OCI-LY3 (cell line): ENCODE measurements at regions not wholly inside any gene's neighbourhood (a gene's known extent, or its start where the extent isn't known, plus 50 kb on each side); places are given as distances from the start of the nearest gene placed in this dataset.

Experiments used
- CTCF ChIP-seq: fragments of 200-600, 300-600 bp; sonication (generic); IDR thresholded peaks from 2 replicates; pipeline ENCODE4 v1.5.1; 2014; ENCODE audit warnings: antibody characterized with exemption, low read length, low read depth
- EZH2phosphoT487 ChIP-seq: fragments of 200-600 bp; shearing (Covaris generic); IDR thresholded peaks from 2 replicates; pipeline ENCODE4 v1.6.1; 2018; ENCODE audit warnings: antibody characterized with exemption, mixed run types, low read depth

- TF ChIP-seq CTCF, result no peak
- no peak for TF ChIP-seq EZH2phosphoT487
These were observed 194.5 kb upstream of the CDH4 start for GRCh38 chr20:61057443-61058121.
